NCI-H82 (cell line): ENCODE measurements at regions not wholly inside any gene's neighbourhood (a gene's known extent, or its start where the extent isn't known, plus 50 kb on each side); places are given as distances from the start of the nearest gene placed in this dataset.

Source experiments
- DNase-seq: peaks from one replicate; lab custom pipeline; 2025; lab: John Stamatoyannopoulos, UW

GRCh38 chr2:219998107-219998506, 370.7 kb downstream of the SLC4A3 start:
- peak; percentile 24 for DNase-seq

GRCh38 chr2:219998714-219999227, 371.3 kb downstream of the SLC4A3 start:
- DNase-seq = peak; percentile 30

- no peak for DNase-seq
Observed at GRCh38 chr2:220000080-220000479, 372.6 kb downstream of the SLC4A3 start.

GRCh38 chr2:220000586-220000985, 373.2 kb downstream of the SLC4A3 start:
- no peak for DNase-seq

- DNase-seq = no peak
Observed at GRCh38 chr2:220001751-220002150, 374.3 kb downstream of the SLC4A3 start.

GRCh38 chr2:220002251-220002650, 374.8 kb downstream of the SLC4A3 start:
- DNase-seq = no peak

GRCh38 chr2:220002699-220003098, 375.3 kb downstream of the SLC4A3 start:
- no peak for DNase-seq

DNA sequence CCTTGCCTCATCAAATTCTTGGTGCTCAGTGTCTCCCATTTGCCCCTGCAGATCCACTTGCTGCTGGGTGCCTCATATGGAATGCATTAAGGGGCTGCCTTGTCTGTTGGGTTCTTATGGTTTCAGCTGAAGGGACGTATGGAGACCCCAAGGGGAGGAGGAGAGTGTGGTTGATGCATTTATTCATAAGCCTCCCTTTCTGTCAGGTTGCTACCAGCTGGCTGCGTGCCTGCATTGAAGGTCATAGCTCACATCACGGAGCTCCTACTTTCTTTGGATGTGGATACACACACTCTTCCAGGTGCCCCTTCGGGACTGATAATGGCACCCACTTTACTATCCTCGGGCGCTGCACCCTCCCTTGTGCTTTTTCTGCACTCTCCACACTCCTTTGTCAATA, 377.9 kb downstream of the SLC4A3 start:
- DNase-seq = no peak

DNA sequence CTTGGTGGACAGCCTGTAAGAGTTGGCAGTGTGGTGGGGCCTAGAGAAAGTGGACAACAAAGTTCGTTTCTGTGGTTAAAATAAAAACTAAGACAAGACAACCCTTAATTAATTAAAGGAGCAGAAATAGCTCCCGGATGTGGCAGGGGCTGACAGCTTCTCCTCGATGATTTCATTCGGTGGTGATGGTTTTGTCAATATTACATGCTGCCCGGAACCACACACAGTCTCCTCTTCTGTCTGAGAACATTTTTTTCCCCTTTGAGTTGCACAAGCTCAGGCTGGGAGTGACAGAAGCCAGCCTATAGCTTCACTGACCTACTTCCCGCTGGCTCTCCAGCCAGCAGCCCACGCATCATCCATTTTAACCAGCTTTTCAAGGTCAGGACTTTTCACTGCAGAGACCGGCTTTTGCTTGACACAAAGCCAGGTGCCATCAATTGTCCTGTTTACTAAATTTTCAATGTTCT, 378.8 kb downstream of the SLC4A3 start:
- no peak for DNase-seq

GRCh38 chr2:220011859-220012258, 384.4 kb downstream of the SLC4A3 start:
- no peak for DNase-seq

- no peak for DNase-seq
Observed at GRCh38 chr2:220014961-220015360, 387.5 kb downstream of the SLC4A3 start.

- no peak for DNase-seq
Observed at GRCh38 chr2:220015576-220015975, 388.1 kb downstream of the SLC4A3 start.

GRCh38 chr2:220025207-220025606, 397.8 kb downstream of the SLC4A3 start:
- DNase-seq = no peak

- DNase-seq = no peak
Observed at GRCh38 chr2:220029013-220029412, 401.6 kb downstream of the SLC4A3 start.

- no peak for DNase-seq
Observed at GRCh38 chr2:220033546-220033945, 406.1 kb downstream of the SLC4A3 start.

DNA sequence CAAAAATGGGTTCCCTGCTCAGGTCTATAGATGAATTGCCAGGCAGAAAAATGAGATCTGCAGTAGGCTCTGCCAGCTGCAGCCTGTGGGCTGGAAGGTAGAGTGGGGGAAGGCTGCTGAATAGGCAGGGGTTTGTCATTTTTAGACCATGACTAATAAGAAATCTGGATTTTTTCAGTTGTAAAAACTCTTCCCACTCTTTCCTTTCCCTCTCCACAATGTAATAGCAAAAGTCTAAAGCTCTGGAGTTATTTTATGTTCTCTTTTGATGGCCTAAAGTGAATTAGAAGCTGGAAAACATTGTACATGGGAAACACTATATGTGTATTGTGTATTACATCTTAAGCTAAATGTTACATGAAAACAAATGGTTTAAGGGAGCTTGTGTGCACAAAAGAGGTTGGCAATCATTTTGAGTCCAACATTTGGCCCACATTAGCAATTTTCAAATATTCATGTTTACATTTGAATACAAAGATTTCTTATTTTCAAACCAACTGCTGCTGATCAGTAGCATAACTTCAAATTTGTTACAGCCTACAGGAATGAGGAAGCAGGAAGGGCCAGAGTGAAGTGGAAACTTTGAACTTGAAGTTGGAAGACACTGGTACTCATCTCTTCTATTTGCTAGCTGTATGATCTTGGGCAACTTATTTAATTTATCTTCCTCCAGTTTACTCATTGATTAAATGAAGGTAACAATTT, 407.1 kb downstream of the SLC4A3 start:
- no peak for DNase-seq

DNA sequence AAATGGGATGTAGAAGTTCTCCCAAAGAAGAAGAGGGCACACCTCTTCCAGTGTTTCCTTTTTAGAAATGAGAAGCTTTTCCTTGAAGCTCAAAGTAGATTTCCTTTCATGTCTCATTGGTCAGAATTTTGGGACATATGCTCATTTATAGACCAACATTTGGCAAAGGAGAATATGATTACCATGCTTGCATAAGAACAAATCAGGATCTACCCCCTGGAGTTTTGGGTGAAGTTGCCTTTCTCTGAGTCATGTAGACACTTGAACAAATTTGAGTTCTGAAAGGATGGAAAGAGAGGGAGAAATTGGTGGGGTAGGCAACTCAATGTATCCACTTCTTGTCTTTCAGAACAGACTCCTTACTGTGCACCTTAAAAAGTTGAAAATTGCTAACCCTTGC, 409.0 kb downstream of the SLC4A3 start:
- no peak for DNase-seq

DNA sequence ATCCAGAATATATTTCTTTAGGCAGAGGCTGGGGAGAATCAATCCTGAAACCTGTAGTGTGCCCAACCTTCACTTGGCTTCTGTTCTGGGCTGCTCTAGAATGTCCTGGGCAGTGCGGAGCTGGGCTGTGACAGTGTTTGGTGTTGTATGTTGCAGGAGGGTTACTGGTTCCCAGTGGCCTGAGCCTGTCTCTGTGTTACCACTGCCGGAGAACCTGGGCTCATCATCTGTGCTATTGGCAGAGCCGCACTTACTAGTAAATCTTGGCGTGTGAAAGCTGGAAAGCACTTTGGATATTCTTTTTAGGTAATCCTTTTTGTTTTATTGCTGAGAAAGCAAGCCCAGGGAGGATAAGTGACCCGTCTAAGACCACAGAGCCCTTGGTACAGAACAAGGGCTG, 412.9 kb downstream of the SLC4A3 start:
- no peak for DNase-seq

DNA sequence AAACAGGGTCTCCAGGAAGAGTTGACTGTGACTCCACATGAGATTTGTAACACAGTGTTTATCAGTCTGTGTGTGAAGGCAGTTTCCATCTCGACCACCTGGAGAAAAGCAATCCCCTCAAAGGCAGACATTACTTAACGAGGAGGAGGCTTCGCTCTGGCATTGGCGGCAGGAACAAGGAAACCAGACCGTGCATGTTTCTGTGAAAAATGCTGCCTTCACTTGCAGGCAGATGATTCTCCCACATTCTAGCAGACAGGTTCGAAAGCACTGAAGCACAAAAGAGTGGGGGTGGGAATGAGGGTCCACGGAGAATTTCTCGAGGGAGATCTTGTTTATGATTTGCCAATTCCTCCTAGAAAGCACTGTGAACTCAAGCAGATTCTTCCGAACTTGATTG, 414.0 kb downstream of the SLC4A3 start:
- DNase-seq = no peak

DNA sequence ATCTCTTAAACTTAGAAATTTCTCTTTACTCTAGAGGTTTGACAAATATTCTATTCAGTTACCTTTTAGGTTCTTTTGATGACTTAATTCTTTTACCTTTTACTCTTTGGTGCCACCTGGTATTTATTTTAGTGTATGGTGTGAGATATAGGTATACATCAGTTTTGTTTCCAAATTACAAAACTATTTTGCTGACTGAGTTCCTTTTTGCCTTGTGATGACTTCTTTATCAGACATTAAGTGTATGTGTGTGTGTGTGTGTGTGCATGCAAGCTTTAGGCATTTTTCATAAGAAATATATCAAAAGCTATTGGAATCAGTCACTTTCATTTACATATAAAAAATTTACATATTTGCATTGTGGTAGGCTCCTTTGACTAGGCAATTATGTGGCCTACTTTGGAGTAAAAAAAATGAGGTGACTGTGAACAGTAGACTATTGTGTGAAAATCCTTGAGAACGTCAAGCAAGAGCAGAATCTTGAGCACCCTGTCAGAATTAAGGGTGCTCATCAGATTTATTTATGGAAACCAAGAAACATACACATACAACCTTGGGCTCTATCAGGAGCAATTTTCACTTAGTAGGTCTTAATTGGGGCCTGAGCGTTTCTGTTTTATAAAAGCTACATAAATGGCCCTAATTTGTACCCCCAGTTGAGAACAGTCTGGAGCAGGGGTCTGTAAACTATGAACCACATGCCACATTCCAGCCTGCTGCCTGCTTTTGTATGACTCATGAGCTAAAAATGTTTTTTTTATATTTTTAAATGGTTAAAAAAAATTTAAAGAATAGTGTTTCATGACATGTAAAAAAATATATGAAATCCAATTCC, 415.9 kb downstream of the SLC4A3 start:
- DNase-seq = no peak

GRCh38 chr2:220043990-220044335, 416.5 kb downstream of the SLC4A3 start:
- no peak for DNase-seq

DNA sequence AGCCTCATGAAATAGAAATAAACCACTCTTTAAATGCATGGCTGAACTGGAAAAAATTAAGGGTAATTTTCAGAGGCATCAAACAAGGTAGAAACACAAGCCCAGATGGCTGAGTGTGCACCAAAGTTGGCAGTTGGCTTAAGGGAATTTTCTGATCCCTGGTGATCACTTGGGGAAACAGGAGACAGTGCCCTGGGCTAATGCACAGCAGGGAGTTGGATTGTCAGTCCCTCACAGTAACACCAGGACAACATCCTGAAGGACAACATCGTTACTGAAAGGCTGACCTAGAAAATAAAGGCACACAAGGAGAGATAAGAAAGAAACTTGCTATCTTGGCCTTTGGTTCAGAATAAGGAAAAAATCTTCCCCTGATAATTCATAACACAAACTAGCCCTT, 417.0 kb downstream of the SLC4A3 start:
- DNase-seq = peak; percentile 67

GRCh38 chr2:220046507-220046906, 419.1 kb downstream of the SLC4A3 start:
- DNase-seq = no peak
